Tibial nerve (tissue), 3 donors: ENCODE measurements at regions not wholly inside any gene's neighbourhood (a gene's known extent, or its start where the extent isn't known, plus 50 kb on each side); places are given as distances from the start of the nearest gene placed in this dataset.

ENCODE experiments used
- CTCF ChIP-seq, 5 experiments: fragments of 200-600 bp in 3 of 5; fragments of 450-650 bp in 2 of 5; sonication (generic) in 3 of 5; IDR thresholded peaks; one replicate each; pipeline ENCODE4 v1.5.1; 2016 to 2019; ENCODE audit warnings: antibody characterized with exemption in 5 of 5, mild to moderate bottlenecking in 3 of 5, moderate library complexity in 2 of 5
- POLR2A ChIP-seq, 2 donors: fragments of 450-650 bp; IDR thresholded peaks; one replicate each; pipeline ENCODE4 v1.6.1; 2017; ENCODE audit warnings: antibody characterized with exemption in 2 of 2, mild to moderate bottlenecking in 2 of 2, moderate library complexity in 2 of 2

- TF ChIP-seq CTCF (IDR thresholded peaks at IDR 0.05) (no peak), POLR2A (IDR thresholded peaks at IDR 0.05) (no peak)
Measured at GRCh38 chr21:41594268-41594667, 86.3 kb upstream of the TMPRSS2 start.
